NCI-H1105 (cell line): ENCODE measurements at regions not wholly inside any gene's neighbourhood (a gene's known extent, or its start where the extent isn't known, plus 50 kb on each side); places are given as distances from the start of the nearest gene placed in this dataset.
"Not testable (repeated sequence)": the region's sequence is repeated elsewhere in the genome, so short reads cannot be mapped to it uniquely, and the experiment has no call there.

Source experiments
- DNase-seq: peaks from one replicate; lab custom pipeline; 2025; lab: John Stamatoyannopoulos, UW

- DNase-seq: not testable (repeated sequence)
These were observed 117.7 kb upstream of the ETV3 start for GRCh38 chr1:157255891-157256290.

DNA sequence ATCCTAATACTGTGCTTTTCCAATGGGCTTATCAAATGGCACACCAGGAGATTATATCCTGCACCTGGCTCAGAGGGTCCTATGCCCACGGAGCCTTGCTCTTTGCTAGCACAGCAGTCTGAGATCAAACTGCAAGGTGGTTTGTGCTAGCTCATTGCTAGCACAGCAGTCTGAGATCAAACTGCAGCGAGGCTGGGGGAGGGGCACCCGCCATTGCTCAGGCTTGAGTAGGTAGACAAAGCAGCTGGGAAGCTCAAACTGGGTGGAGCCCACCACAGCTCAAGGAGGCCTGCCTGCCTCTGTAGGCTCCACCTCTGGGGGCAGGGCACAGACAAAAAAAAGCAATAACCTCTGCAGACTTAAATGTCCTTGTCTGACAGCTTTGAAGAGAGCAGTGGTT lies 116.0 kb upstream of the ETV3 start:
- DNase-seq: not testable (repeated sequence)

DNA sequence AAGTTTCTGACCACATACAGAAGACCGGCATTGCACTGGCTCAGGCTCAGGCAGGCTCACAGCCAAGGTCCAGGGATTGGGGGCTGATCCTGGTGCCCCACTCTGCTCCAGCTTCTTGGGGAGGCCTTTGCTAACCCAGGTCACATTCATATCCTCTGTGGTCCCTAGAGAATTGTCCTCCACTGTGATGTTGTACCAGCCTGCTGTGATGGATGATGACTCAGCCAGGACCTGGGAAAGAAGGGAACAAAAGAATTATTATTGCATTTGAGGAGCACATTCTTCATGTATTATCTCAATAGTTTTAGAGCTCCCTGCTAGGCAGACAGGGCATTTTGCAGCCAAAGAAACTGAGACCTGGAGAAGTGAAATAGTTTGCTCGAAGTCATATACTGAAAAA lies 114.3 kb upstream of the ETV3 start:
- no peak for DNase-seq

GRCh38 chr1:157249739-157250138 lies 111.5 kb upstream of the ETV3 start:
- DNase-seq: no peak

GRCh38 chr1:157249326-157249725 lies 111.1 kb upstream of the ETV3 start:
- DNase-seq: no peak

- not testable (repeated sequence) for DNase-seq
These were observed 109.5 kb upstream of the ETV3 start for GRCh38 chr1:157247764-157248049.

DNA sequence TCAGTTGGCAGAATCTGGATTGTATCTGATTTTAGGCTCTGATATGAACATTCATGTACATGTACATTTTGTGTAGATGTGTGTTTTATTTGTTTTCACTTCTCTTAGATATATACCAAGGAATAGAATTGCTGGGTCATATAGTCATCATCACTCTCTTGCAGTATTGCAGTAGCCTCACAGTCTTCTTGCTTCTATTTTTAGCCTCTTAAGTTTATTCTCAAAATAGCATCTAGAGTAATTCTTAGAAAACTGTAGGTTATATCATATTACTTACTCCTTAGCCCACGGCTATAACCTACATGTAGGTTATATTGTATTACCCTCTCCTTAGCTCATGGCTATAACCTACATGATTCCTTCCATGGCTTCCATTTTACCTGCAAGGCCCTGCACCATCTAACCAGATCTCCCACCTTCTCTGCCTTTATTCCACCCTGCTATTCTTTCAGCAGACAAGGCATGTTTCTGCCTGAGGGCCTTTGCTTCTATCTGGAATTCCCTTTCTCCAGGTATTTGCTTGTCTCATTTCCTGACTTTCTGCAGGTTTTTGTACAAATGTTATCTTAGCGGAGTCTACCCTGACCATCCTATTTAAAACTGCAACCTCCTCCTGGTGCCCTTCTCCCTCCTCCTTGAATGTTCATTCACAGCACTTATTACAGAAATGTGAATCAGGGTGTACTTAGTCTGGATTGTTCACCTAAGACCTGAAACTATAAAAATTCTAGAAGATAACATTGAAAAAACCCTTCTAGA lies 109.0 kb upstream of the ETV3 start:
- DNase-seq: no peak

- no peak for DNase-seq
These were observed 107.6 kb upstream of the ETV3 start for GRCh38 chr1:157245823-157246222.

GRCh38 chr1:157241185-157241538 lies 103.0 kb upstream of the ETV3 start:
- DNase-seq: no peak

- no peak for DNase-seq
These were observed 102.4 kb upstream of the ETV3 start for GRCh38 chr1:157240495-157241184.

GRCh38 chr1:157239936-157240335 lies 101.7 kb upstream of the ETV3 start:
- DNase-seq: no peak

DNA sequence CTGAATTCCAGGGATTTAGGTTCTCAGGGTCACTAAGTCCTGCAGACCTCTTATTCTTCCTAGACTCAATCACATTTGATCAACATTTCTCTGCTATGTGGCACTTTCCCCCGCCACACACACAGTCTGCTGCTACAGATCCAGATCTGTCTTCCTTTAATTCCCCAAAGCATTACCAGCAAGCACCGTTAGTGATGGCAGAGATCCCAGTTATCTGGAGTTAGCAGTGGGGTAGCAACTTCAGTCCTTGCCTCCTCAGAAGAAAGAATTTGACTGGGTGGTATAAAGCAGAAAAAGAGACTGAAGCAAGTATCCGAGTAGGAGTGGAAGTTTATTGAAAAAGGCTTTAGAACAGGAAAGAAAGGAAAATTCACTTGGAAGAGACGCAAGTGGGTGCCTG lies 100.4 kb upstream of the ETV3 start:
- DNase-seq: no peak

DNA sequence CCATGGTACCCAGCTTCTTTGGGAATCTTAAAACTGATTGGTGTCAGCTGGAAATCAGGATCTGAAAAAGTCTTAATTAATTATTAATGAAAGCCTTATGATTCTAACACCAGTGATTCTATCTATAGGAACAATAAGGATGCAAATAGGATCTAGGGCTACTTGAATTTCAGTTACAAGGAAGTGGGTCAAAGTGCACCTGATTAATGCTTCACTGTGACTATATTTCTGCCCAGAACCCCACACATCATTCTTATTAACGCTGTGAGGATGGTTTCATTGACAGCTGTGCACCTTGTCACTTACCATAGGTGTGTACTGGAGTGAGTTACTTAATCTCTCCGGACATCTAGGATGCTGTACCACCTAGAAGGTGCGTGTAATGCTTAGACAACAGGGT lies 99.8 kb upstream of the ETV3 start:
- DNase-seq: no peak

GRCh38 chr1:157237522-157237921 lies 99.3 kb upstream of the ETV3 start:
- DNase-seq: no peak

DNA sequence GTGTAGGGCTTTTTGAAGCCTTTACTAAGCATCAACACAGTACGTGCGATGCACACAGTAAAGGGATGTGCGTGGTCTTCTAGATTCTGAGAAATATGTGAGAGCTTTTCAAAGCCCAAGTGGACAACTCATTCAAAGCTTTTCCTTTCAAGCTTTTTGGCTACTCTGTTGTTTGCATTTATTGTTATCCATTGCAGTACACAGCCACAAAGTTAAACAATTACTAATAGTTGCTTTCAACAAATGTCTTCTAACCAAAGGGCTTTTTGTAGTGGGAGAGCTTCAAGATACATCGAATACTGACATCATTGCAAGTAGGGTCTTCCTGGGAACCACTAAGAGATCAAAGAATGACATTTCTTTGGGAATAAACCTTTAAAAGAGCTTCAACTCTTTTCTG lies 97.9 kb upstream of the ETV3 start:
- DNase-seq: no peak

DNA sequence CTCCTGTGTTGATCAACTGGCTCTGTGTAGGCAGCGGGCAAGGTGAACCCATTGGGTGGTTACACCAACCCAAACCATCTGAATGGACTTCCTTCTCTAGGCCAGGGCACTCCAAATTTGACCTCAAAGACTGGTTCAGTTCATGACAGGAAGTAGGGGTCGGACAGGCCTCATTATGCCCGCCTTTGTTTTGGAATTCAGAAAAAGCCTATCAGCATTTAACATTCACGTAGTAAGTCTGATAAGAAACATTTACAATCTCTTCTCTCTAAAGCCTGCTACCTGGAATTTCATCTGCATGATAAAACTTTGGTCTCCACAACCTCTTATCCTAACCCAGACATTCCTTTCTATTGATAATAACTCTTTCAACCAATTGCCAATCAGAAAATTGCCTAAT lies 97.1 kb upstream of the ETV3 start:
- no peak for DNase-seq

DNA sequence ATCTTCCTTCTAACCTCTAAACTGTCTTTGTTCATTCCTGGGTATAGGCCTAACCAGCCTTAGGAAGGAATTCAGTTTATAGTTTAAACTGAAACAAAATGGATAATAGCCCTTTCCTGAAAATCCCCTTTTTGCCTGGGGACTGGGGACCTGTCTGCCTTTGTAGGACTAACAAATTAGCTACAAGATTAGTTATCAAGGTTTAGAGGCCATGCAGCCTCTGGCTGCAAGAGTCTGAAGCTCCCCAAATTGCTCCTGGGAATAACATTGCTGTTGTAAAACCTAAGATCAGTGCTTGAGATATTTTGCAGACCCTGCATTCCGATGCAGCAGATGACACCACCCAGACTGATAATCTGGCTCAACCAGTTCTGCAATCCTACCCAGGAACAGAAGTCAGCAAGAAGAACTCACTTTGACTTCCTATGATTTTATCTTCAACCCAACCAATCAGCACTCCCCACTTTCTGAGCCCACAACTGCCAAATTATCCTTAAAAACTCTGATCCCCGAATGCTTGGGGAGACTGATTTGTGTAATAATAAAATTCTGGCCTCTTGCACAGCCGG lies 96.6 kb upstream of the ETV3 start:
- DNase-seq: no peak

GRCh38 chr1:157233131-157233530 lies 94.9 kb upstream of the ETV3 start:
- no peak for DNase-seq

DNA sequence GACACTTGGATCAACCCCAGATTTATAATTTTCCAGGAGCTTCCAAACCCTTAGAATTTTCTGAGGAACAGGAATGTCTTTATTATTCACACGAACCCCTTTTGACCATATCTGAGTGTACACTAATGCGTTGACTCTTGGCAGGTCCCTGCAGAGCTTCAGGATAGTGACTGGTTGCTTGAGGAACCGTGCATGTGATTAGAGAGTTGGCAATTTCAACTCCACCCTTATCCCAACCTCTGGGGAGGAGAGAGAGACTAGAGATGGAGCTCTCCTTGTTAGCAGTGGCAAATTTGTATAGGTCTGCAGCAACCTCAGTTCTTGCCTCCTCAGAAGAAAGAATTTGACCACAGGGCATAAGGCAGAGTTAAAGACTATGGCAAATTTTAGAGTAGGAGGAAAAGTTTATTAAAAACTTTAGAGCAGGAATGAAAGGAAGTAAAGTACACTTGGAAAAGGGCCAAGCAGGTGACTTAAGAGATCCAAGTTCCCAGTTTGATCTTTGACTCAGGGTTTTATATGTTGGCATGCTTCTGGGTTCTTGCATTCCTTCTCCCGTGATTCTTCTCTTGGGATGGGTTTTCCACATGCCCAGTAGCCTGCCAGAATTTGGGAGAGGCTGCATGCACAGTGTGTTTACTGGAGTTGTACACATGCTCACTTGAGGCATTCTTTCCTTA lies 93.8 kb upstream of the ETV3 start:
- DNase-seq: no peak

DNA sequence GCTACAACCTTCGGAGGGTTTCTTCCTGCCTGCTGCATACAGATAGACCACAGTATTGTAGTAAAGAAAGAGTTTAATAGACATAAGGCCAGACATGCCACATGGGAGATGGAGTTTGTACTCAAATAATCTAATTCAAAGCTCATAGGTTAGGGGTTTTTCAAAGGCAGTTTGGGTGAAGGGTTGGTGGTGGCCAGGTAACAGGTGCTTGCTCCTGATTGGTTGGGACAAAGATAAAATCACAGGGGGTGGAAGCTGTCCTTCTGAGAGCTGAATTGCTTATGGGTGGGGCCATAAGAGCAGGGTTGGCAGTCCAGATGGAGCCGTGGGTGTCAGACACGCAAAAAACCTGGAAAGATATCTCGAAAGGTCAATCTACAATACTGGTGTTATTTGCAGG lies 92.3 kb upstream of the ETV3 start:
- DNase-seq: no peak

DNA sequence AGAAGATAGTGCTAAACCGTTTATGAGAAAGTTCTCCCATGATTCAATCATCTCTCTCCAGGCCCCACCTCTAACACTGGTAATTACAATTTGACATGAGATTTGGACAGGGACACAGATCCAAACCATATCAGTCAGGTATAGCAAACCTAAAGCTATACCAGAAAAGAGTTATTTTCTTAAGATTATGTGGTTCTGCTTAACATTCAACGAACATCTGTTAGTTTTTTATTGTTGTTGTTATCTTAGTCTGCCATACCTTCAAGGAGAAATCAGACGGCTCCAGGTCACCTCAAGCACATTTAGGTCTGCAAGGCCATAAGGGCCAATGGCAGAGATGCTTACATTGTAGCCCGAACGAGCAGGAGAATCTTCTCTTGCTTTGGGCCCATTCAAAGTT lies 89.5 kb upstream of the ETV3 start:
- no peak for DNase-seq

DNA sequence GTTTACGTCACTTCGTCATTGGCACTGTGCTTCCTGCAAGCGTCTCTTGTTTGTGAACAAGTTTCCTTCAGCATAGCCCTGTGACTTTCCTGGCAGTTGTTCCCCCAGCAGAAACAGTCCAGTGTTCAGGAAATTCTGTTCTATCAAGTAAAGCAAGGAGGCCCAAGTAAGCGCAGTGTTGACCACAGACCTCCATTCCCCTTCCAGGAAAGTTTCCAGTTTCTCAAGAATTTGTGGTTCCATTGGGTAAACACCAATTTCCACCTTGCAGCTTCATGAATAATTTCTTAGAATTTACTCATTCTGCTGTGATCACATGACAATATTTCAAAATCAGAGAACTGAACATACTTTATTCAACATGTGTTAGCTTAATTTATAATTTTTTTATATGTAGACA lies 88.5 kb upstream of the ETV3 start:
- no peak for DNase-seq

- no peak for DNase-seq
These were observed 81.4 kb upstream of the ETV3 start for GRCh38 chr1:157219600-157219999.
